Left forelimb (tissue), 1 donor: ENCODE measurements at regions not wholly inside any gene's neighbourhood (a gene's known extent, or its start where the extent isn't known, plus 50 kb on each side); places are given as distances from the start of the nearest gene placed in this dataset.
A peak's percentile ranks its signal among the peaks of the same experiment; 100 is the strongest.

Source experiments
- DNase-seq: peaks from one replicate; pipeline ENCODE4 v3.0.0-alpha.2; 2018; ENCODE audit warnings: low spot score

- DNase-seq = peak; percentile 97
Observed at GRCh38 chr1:244970744-244971551, 106.6 kb upstream of the HNRNPU start.

GRCh38 chr1:244970236-244970743 is 105.9 kb upstream of the HNRNPU start:
- DNase-seq = no peak

GRCh38 chr1:244969355-244970235 is 105.3 kb upstream of the HNRNPU start:
- peak; percentile 93 for DNase-seq

- no peak for DNase-seq
Observed at GRCh38 chr1:244968881-244969280, 104.5 kb upstream of the HNRNPU start.

GRCh38 chr1:244968471-244968871 is 104.1 kb upstream of the HNRNPU start:
- no peak for DNase-seq

- no peak for DNase-seq
Observed at GRCh38 chr1:244967159-244967558, 102.8 kb upstream of the HNRNPU start.

GRCh38 chr1:244965185-244966030 is 101.1 kb upstream of the HNRNPU start:
- no peak for DNase-seq

- DNase-seq = no peak
Observed at GRCh38 chr1:244964112-244964971, 100.0 kb upstream of the HNRNPU start.

- DNase-seq = no peak
Observed at GRCh38 chr1:244963231-244963826, 99.0 kb upstream of the HNRNPU start.

- DNase-seq = no peak
Observed at GRCh38 chr1:244962130-244962529, 97.8 kb upstream of the HNRNPU start.

- DNase-seq = no peak
Observed at GRCh38 chr1:244960904-244961303, 96.6 kb upstream of the HNRNPU start.

- no peak for DNase-seq
Observed at GRCh38 chr1:244958593-244958992, 94.2 kb upstream of the HNRNPU start.

- DNase-seq = no peak
Observed at GRCh38 chr1:244957525-244957924, 93.2 kb upstream of the HNRNPU start.

- no peak for DNase-seq
Observed at GRCh38 chr1:244957122-244957521, 92.8 kb upstream of the HNRNPU start.

GRCh38 chr1:244955661-244956060 is 91.3 kb upstream of the HNRNPU start:
- no peak for DNase-seq

GRCh38 chr1:244954359-244954758 is 90.0 kb upstream of the HNRNPU start:
- no peak for DNase-seq

GRCh38 chr1:244953901-244954300 is 89.6 kb upstream of the HNRNPU start:
- DNase-seq = no peak

- no peak for DNase-seq
Observed at GRCh38 chr1:244952940-244953339, 88.6 kb upstream of the HNRNPU start.

GRCh38 chr1:244952280-244952933 is 88.1 kb upstream of the HNRNPU start:
- no peak for DNase-seq

GRCh38 chr1:244948416-244948815 is 84.1 kb upstream of the HNRNPU start:
- no peak for DNase-seq
